ENCODE measurements at regions not wholly inside any gene's neighbourhood (a gene's known extent, or its start where the extent isn't known, plus 50 kb on each side); places are given as distances from the start of the nearest gene placed in this dataset.

DNA sequence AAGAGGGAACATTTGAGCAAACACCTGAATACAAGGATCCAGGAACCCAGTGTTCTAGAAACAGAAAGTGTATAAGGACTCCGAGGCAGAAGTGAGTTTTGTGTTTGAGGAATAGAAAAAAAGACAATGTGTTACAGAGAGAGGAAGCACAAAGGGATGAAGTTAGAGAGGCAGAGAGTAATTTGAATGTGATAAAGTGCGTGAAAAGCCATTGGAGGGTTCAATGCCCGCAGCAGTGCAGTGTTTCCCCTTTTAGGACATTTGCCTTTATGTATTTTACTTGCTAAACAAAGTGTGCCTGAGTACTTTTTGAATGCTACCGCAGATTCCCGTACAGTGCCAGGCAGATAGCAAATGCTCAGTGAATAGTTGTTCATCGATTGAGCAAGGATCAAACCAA lies 508.5 kb downstream of the RAB38 start:
- ATAC-seq (no peak), DNase-seq (no peak)
- Histone ChIP-seq H3K4me3 (ENCODE audit: low read length) (no peak overlapping the region), H3K27ac (ENCODE audit: low read length) (no peak overlapping the region), H3K36me3 (ENCODE audit: control insufficient read depth, insufficient read depth, low read length) (no peaks in the 10 kb centered on the region), H3K9me3 (ENCODE audit: control insufficient read depth, insufficient read depth, low read length) (no peaks in the 10 kb centered on the region), H3K27me3 (ENCODE audit: control insufficient read depth, insufficient read depth, low read length) (no peaks in the 10 kb centered on the region), H3K4me1 (ENCODE audit: control insufficient read depth, insufficient read depth, low read length) (no peaks in the 10 kb centered on the region)
- intact Hi-C loops (cut with micrococcal nuclease): no loop called here
- no peak overlapping the region for H3K27ac Mint-ChIP-seq
- no peak overlapping the region for H3K4me3 Mint-ChIP-seq
- 89% methylated on average over 6 of the region's 6 CpGs for WGBS (ENCODE audit: insufficient coverage)
- no peaks in the 10 kb centered on the region for H3K4me1 Mint-ChIP-seq
- H3K36me3 Mint-ChIP-seq: no peaks in the 10 kb centered on the region
- peaks cover 4 to 6% of the 10 kb centered on the region in 2 donors for H3K9me3 Mint-ChIP-seq
- TF ChIP-seq CTCF (IDR thresholded peaks at IDR 0.05): no peak
- no peaks in the 10 kb centered on the region for H3K27me3 Mint-ChIP-seq (ENCODE audit: low read depth in 2 of 2)

DNA sequence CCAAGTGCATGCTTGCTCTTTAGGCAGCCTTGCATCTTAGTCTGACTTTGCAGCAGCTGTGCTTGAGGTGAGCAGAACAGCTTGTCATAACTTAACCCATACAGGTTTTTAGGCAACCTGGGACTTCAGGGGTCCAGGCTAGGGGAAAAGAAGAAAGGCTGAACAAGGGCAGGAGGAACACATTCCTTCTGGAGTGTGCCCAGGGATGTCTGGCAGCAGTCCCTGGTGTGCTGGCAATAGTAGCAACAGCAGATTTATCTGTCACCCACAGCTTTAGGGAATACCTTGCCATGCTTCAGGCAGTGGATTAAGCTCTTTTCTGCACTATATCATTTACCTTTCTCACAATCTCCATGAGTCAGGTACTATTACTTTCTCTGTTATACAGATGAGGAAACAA lies 513.0 kb downstream of the RAB38 start:
- no peak overlapping the region for H3K4me3 ChIP-seq (ENCODE audit: low read length)
- H3K27me3 Mint-ChIP-seq (ENCODE audit: low read depth in 2 of 2): no peaks in the 10 kb centered on the region
- no peak for TF ChIP-seq CTCF (IDR thresholded peaks at IDR 0.05)
- no peak for DNase-seq
- H3K36me3 Mint-ChIP-seq: no peaks in the 10 kb centered on the region
- peaks cover 8 to 9% of the 10 kb centered on the region in 2 donors for H3K9me3 Mint-ChIP-seq
- H3K36me3 ChIP-seq (ENCODE audit: control insufficient read depth, insufficient read depth, low read length): no peaks in the 10 kb centered on the region
- no peaks in the 10 kb centered on the region for H3K4me1 ChIP-seq (ENCODE audit: control insufficient read depth, insufficient read depth, low read length)
- no peak overlapping the region for H3K27ac Mint-ChIP-seq
- no peaks in the 10 kb centered on the region for H3K9me3 ChIP-seq (ENCODE audit: control insufficient read depth, insufficient read depth, low read length)
- H3K27ac ChIP-seq (ENCODE audit: low read length): no peak overlapping the region
- no peaks in the 10 kb centered on the region for H3K27me3 ChIP-seq (ENCODE audit: control insufficient read depth, insufficient read depth, low read length)
- no peaks in the 10 kb centered on the region for H3K4me1 Mint-ChIP-seq
- no peak for ATAC-seq
- H3K4me3 Mint-ChIP-seq: no peak overlapping the region
- intact Hi-C loops (cut with micrococcal nuclease): no loop called here

DNA sequence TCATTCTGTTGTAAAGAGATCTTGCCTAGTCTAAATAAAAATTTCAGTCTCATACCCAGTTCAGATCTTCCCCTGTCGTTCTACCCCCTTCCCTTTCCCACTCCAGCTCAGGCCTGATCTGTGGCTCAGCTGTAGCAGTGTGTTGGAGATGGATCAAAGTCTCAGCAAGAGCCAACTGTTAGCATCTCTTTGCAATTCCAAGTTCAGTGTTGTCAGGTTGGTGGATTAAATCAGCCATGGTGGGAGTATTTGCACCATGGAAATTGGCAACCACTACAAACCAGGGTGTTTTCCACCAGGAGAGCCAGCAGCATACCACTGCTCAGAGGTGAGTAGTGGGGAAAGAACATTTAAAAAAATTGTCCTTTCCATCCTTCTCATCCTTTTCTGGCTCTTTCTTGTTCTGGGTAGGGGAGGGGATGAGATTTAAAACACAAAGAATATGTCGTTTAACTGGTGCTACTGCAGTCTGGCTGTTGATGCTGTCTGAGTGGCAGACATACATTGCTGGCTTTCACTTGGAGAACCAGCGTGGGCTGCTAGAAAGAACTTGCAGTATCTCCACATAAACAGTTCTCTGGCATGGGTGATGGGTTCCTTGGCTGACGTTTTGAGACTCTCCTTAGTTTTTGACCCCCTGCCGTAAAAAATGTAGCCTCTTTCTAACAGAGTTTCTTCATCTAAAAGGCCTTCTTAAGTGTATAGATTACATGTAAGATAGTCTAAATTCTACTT lies 514.1 kb downstream of the RAB38 start:
- Histone ChIP-seq H3K27ac (ENCODE audit: low read length) (no peak overlapping the region), H3K4me1 (ENCODE audit: control insufficient read depth, insufficient read depth, low read length) (no peaks in the 10 kb centered on the region)
- intact Hi-C loops (cut with micrococcal nuclease): no loop called here

More for the DNA sequence above, 514.1 kb downstream of the RAB38 start:
- WGBS (ENCODE audit: insufficient coverage): 74% methylated on average over 4 of the region's 5 CpGs
- ATAC-seq (no peak), DNase-seq (no peak)
- TF ChIP-seq CTCF (IDR thresholded peaks at IDR 0.05): no peak
- no peaks in the 10 kb centered on the region for H3K27me3 ChIP-seq (ENCODE audit: control insufficient read depth, insufficient read depth, low read length)
- no peaks in the 10 kb centered on the region for H3K27me3 Mint-ChIP-seq (ENCODE audit: low read depth in 2 of 2)
- H3K9me3 ChIP-seq (ENCODE audit: control insufficient read depth, insufficient read depth, low read length): no peaks in the 10 kb centered on the region
- H3K4me1 Mint-ChIP-seq: no peaks in the 10 kb centered on the region
- H3K4me3 Mint-ChIP-seq: no peak overlapping the region
- peaks cover 7 to 11% of the 10 kb centered on the region in 2 donors for H3K9me3 Mint-ChIP-seq
- no peak overlapping the region for H3K4me3 ChIP-seq (ENCODE audit: low read length)
- no peaks in the 10 kb centered on the region for H3K36me3 ChIP-seq (ENCODE audit: control insufficient read depth, insufficient read depth, low read length)
- H3K27ac Mint-ChIP-seq: no peak overlapping the region
- H3K36me3 Mint-ChIP-seq: no peaks in the 10 kb centered on the region

Measured in natural killer cell (primary cell).